NB4 (cell line): ENCODE measurements at regions not wholly inside any gene's neighbourhood (a gene's known extent, or its start where the extent isn't known, plus 50 kb on each side); places are given as distances from the start of the nearest gene placed in this dataset.

ENCODE experiments used
- DNase-seq: peaks from one replicate; pipeline ENCODE4 v3.0.0; 2010; ENCODE audit warnings: low read depth
- H3K4me3 ChIP-seq: one replicate; pipeline ENCODE4 v1.5.1; 2011; ENCODE audit warnings: mild to moderate bottlenecking, low read depth, low read length, moderate library complexity
- MYC ChIP-seq: IDR thresholded peaks from 2 replicates; pipeline ENCODE4 v1.6.1; 2011; ENCODE audit warnings: low read depth, low read length
- POLR2A ChIP-seq: IDR thresholded peaks from 2 replicates; pipeline ENCODE4 v1.6.1; 2011; ENCODE audit warnings: mild to moderate bottlenecking; ENCODE audit not compliant: insufficient read length; ENCODE audit errors: extremely low read depth
- TF ChIP-seq, protein P1 (sequence below): IDR thresholded peaks from 2 replicates; pipeline ENCODE4 v1.6.1; 2011; ENCODE audit warnings: low read depth, low read length
- TF ChIP-seq, protein P2 (sequence below): IDR thresholded peaks from one replicate; pipeline ENCODE4 v1.5.1; 2012; ENCODE audit warnings: low read depth, low read length

DNA sequence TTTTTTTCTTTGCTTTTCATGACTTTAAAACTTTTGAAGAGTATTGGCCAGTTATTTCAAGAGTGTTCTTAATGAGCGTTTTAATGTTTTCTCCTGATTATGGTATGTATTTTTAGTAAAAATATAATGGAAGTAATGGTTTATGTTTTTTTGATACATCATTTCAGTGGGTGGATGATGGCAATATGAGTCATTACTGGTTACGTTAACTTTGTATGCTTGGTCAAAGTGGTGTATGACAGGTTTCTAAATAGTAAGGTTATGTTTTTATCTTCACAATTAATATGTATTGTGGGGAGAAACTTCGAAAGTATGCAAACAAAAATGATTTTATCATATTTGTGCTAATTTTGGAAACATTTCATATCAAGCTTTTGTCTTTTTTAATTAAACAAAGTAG is 176.7 kb upstream of the PRDM9 start:
- no peak for DNase-seq
- TF ChIP-seq, protein P1, sequence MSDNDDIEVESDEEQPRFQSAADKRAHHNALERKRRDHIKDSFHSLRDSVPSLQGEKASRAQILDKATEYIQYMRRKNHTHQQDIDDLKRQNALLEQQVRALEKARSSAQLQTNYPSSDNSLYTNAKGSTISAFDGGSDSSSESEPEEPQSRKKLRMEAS: no peak
- TF ChIP-seq, protein P2, sequence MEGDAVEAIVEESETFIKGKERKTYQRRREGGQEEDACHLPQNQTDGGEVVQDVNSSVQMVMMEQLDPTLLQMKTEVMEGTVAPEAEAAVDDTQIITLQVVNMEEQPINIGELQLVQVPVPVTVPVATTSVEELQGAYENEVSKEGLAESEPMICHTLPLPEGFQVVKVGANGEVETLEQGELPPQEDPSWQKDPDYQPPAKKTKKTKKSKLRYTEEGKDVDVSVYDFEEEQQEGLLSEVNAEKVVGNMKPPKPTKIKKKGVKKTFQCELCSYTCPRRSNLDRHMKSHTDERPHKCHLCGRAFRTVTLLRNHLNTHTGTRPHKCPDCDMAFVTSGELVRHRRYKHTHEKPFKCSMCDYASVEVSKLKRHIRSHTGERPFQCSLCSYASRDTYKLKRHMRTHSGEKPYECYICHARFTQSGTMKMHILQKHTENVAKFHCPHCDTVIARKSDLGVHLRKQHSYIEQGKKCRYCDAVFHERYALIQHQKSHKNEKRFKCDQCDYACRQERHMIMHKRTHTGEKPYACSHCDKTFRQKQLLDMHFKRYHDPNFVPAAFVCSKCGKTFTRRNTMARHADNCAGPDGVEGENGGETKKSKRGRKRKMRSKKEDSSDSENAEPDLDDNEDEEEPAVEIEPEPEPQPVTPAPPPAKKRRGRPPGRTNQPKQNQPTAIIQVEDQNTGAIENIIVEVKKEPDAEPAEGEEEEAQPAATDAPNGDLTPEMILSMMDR: no peak
- TF ChIP-seq MYC (no peak), POLR2A (no peak)
- no peak overlapping the region for H3K4me3 ChIP-seq

DNA sequence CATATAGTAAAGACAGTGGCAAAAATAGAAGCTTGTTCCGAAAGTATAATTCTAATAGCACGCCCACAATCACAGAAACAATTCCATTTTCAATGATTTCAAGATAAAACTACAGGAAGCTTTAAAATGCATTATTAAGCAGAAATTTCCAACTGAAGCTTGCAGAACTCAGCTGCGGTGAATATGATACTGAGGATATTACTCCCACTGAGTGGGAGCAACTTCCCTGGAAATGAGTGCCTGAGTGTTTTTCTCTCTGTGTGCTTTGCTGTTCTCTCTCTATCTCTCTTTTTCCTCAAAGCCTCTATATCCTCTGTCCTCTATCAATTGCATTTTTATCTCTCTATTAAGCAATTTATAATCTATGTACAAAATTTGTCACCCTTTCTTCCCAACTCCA is 187.5 kb upstream of the PRDM9 start:
- no peak overlapping the region for H3K4me3 ChIP-seq
- DNase-seq: no peak
- no peak for TF ChIP-seq MYC
- TF ChIP-seq, protein P2: no peak

DNA sequence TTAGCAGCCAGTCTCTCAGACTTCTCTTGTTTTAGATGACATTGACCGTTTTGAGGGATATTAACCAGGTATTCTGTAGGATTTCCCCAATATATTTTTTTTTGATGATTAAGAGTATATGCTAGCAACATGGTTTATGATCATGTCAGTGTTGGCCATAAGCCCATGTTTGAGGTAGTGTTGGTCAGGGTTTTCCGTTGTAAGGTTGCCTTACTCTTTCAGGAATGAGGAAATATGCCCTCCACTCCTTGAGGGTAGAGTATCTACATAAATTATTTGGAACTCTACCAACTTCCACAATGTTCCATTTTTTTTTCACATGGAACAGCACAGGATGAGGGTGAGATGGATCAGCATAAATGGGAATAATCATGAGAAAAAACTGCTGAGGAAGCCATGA is 188.4 kb upstream of the PRDM9 start:
- TF ChIP-seq POLR2A (no peak), MYC (no peak)
- TF ChIP-seq, protein P2: no peak
- TF ChIP-seq, protein P1: no peak
- H3K4me3 ChIP-seq: no peak overlapping the region
- no peak for DNase-seq

DNA sequence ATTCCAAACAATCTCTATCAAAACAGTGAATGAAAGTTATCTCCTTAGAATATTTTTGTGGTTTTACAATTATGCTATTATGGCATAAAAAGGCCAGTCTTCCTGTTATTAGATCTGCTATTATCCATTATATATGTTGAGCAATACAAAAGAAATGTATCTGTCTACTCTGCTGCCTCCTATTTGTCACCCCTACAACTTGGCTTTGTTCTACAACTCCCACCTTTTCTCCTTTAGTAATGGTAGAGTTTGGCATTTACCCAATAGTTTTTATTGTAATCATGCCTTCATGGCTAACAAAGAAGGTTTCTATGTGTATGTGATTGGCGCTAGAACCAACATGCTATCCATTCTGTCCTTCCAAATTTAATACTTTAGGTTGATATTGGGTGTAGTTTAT is 189.2 kb upstream of the PRDM9 start:
- no peak for DNase-seq
- TF ChIP-seq, protein P2: no peak
- no peak for TF ChIP-seq POLR2A
- no peak for TF ChIP-seq MYC
- TF ChIP-seq, protein P1: no peak
- no peak overlapping the region for H3K4me3 ChIP-seq

DNA sequence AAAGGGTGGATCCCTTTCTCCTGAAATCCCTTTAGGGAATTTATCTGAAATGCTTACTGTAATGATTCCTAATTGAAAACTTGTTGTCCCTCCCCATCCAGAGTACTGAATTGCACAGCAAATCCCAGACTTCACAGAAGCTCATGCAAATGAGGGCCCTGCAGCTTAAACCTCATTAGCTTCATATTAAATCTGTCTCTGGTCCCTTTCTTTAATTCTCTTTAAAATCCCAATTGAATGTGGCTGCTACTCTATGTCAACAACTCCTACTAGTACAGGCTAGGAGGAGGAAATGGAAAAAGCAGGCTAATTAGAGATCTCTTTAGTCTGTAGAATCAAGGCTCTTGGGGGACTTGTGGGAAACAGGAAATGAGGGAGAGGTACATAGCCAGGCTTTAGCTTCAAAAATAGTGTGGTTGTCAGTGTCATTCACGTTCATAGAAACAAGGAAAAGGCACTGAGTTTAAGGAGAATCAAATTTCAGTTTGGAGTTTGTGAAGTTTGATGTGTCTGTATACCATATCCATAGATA is 191.3 kb upstream of the PRDM9 start:
- DNase-seq: no peak
- TF ChIP-seq, protein P1: no peak
- TF ChIP-seq POLR2A (no peak), MYC (no peak)
- TF ChIP-seq, protein P2: no peak
- H3K4me3 ChIP-seq: no peak overlapping the region

DNA sequence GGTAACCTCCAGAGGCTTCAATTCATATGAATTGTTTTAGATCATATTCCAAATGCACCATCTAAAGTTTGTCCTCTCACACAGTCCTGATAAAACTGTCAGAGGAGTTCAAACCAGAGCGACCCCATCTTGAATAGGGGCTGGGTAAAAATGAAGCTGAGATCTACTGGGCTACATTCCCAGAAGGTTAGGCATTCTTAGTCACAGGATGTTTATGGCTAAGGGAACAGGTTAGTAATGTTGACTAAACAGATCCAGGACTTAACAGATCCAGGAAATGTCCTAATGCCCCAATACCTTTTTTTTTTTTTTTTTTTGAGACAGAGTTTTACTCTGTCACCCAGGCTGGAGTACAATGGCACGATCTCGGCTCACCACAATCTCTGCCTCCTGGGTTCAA is 192.6 kb upstream of the PRDM9 start:
- TF ChIP-seq, protein P2: no peak
- TF ChIP-seq MYC: no peak
- TF ChIP-seq, protein P1: no peak
- no peak for TF ChIP-seq POLR2A
- H3K4me3 ChIP-seq: no peak overlapping the region
- DNase-seq: no peak
